ENCODE measurements at regions not wholly inside any gene's neighbourhood (a gene's known extent, or its start where the extent isn't known, plus 50 kb on each side); places are given as distances from the start of the nearest gene placed in this dataset.

- TF ChIP-seq CTCF (IDR thresholded peaks at IDR 0.05), result no peak
- no peak for TF ChIP-seq EZH2 (IDR thresholded peaks at IDR 0.05; ENCODE audit: borderline replicate concordance, insufficient read depth, low read depth, low read length, poor library complexity, severe bottlenecking)
These were observed 74.1 kb downstream of the HMHB1 start for GRCh38 chr5:143886096-143886495.
